HepG2 (cell line): ENCODE measurements at regions not wholly inside any gene's neighbourhood (a gene's known extent, or its start where the extent isn't known, plus 50 kb on each side); places are given as distances from the start of the nearest gene placed in this dataset.
A peak's percentile ranks its signal among the peaks of the same experiment; 100 is the strongest.

Source experiments
- ATAC-seq: fragments of 200-7000 bp; cut with Tn5 transposase; 3 replicates; pipeline ENCODE4 v1.9.1; 2020; ENCODE audit warnings: mild to moderate bottlenecking, moderate library complexity
- BruUV-seq: library from RNA; stranded (reverse); fragments of 400-500 nt; replicated peaks from 2 replicates; lab custom pipeline; 2021; lab: Mats Ljungman, UMichigan
- CTCF ChIA-PET: fragments of 300-600 bp; formaldehyde crosslinking; extraction: SDS; loops from one replicate; lab custom pipeline; 2021; ENCODE audit warnings: low total read pairs, inconsistent platforms, low intra/inter-chr PET ratio; lab: Yijun Ruan, JAX
- POLR2A ChIA-PET: fragments of 350-600 bp; sonication (Branson Sonifier 250); formaldehyde crosslinking; loops from one replicate; lab custom pipeline; 2020; ENCODE audit warnings: antibody characterized with exemption, inconsistent platforms; lab: Yijun Ruan, JAX
- DNase-seq: peaks from one replicate; pipeline ENCODE4 v3.0.0-alpha.2; 2015; ENCODE audit warnings: low spot score
- FAIRE-seq: peaks from 3 replicates; lab custom pipeline; 2011; peaks lifted over from hg19 to GRCh38; lab: Jason Lieb, UNC
- H2AFZ ChIP-seq: one replicate; pipeline ENCODE4 v1.6.1; 2011; ENCODE audit warnings: low read length, inconsistent platforms
- H3K27ac ChIP-seq: fragments of 300-600 bp; 3 replicates; pipeline ENCODE4 v1.8.0; 2011; ENCODE audit warnings: mixed run types, mild to moderate bottlenecking, mixed read lengths, low read length, inconsistent platforms; ENCODE audit not compliant: insufficient read depth; ENCODE audit errors: extremely low read length
- H3K27me3 ChIP-seq, 2 experiments: fragments of 200-600 bp in 1 of 2; 2 replicates in 1 of 2; 3 replicates in 1 of 2; pipeline versions ENCODE4 v1.6.0 to v1.8.0; 2011; ENCODE audit warnings: low read length in 2 of 2, mild to moderate bottlenecking in 2 of 2, moderate library complexity in 2 of 2, inconsistent platforms in 1 of 2; ENCODE audit not compliant: insufficient read depth in 2 of 2, control insufficient read depth in 1 of 2
- H3K36me3 ChIP-seq, 2 experiments: fragments of 200-600 bp in 1 of 2; replicated peaks in 1 of 2; 2 replicates in 1 of 2; 3 replicates in 1 of 2; pipeline versions ENCODE4 v1.5.1 to v1.8.0; 2011; ENCODE audit warnings: low read length in 2 of 2, inconsistent platforms in 1 of 2; ENCODE audit not compliant: insufficient read depth in 2 of 2, control insufficient read depth in 1 of 2
- H3K4me1 ChIP-seq: 2 replicates; pipeline ENCODE4 v1.5.1; 2012; ENCODE audit warnings: low read length, inconsistent platforms; ENCODE audit not compliant: insufficient read depth
- H3K4me2 ChIP-seq: 2 replicates; pipeline ENCODE4 v1.6.0; 2011; ENCODE audit warnings: low read depth, low read length, inconsistent platforms
- H3K4me3 ChIP-seq, 3 experiments: fragments of 200-600 bp in 1 of 3; sonication (generic), shearing (Covaris generic) in 1 of 3; replicated peaks in 1 of 3; 2 replicates each; pipeline ENCODE4 v1.5.1; 2011 to 2016; ENCODE audit warnings: low read length in 3 of 3, inconsistent platforms in 2 of 3, low read depth in 2 of 3, mild to moderate bottlenecking in 2 of 3, control low read depth in 1 of 3, mixed read lengths in 1 of 3; ENCODE audit not compliant: insufficient read depth in 1 of 3
- H3K79me2 ChIP-seq: one replicate; pipeline ENCODE4 v1.6.1; 2011; ENCODE audit warnings: low read length, inconsistent platforms; ENCODE audit not compliant: insufficient read depth
- H3K9ac ChIP-seq: 2 replicates; pipeline ENCODE4 v1.6.0; 2011; ENCODE audit warnings: mild to moderate bottlenecking, low read depth, low read length, inconsistent platforms; ENCODE audit not compliant: insufficient read depth
- H3K9me3 ChIP-seq: 2 replicates; pipeline ENCODE4 v1.5.1; 2012; ENCODE audit warnings: mild to moderate bottlenecking, low read length
- H4K20me1 ChIP-seq: 2 replicates; pipeline ENCODE4 v1.6.0; 2011; ENCODE audit warnings: inconsistent platforms, mild to moderate bottlenecking, low read length, moderate library complexity; ENCODE audit not compliant: insufficient read depth
- ATF7 ChIP-seq, 2 experiments: fragments of 450-650 bp in 1 of 2; sonication (generic) in 1 of 2; formaldehyde crosslinking in 1 of 2; IDR thresholded peaks; 2 replicates each; pipeline versions ENCODE4 v1.4.0 to v1.6.1; 2016 to 2020; ENCODE audit warnings: antibody characterized with exemption in 1 of 2, mild to moderate bottlenecking in 1 of 2, missing genetic modification reagents in 1 of 2
- MAFF ChIP-seq: IDR thresholded peaks from 2 replicates; pipeline ENCODE4 v1.6.1; 2011; ENCODE audit warnings: low read depth, low read length, improper control_type of control experiment
- MAFK ChIP-seq, 2 experiments: IDR thresholded peaks in 1 of 2; conservative IDR thresholded peaks in 1 of 2; 2 replicates each; pipeline ENCODE4 v1.6.1; 2011; ENCODE audit warnings: improper control_type of control experiment in 2 of 2, low read length in 2 of 2
- MTERF4 ChIP-seq: sonication (generic); formaldehyde crosslinking; IDR thresholded peaks from 2 replicates; pipeline ENCODE4 v1.8.0; 2023; ENCODE audit warnings: mild to moderate bottlenecking, missing genetic modification reagents
- PRDM10 ChIP-seq: sonication (generic); formaldehyde crosslinking; IDR thresholded peaks from 2 replicates; pipeline ENCODE4 v1.4.0; 2020; ENCODE audit warnings: low read depth, missing genetic modification reagents
- THAP8 ChIP-seq: sonication (generic); formaldehyde crosslinking; IDR thresholded peaks from 2 replicates; pipeline ENCODE4 v1.5.1; 2020; ENCODE audit warnings: missing genetic modification reagents, mild to moderate bottlenecking, borderline replicate concordance
- ZNF564 ChIP-seq: sonication (generic); formaldehyde crosslinking; IDR thresholded peaks from 2 replicates; pipeline ENCODE4 v1.8.1; 2023; ENCODE audit warnings: mild to moderate bottlenecking, missing genetic modification reagents
- ZNF703 ChIP-seq: sonication (generic); formaldehyde crosslinking; IDR thresholded peaks from 2 replicates; pipeline ENCODE4 v1.5.1; 2020; ENCODE audit warnings: missing genetic modification reagents, mild to moderate bottlenecking, moderate library complexity, borderline replicate concordance
- ZNF770 ChIP-seq: sonication (generic); formaldehyde crosslinking; IDR thresholded peaks from 2 replicates; pipeline ENCODE4 v1.5.0; 2020; ENCODE audit warnings: mild to moderate bottlenecking, missing genetic modification reagents
- WGBS: methylation state at CpG from one replicate; pipeline ENCODE4 v1.1.6; 2017; ENCODE audit warnings: low lambda C conversion rate; 5-methylcytosine and 5-hydroxymethylcytosine counted together
- in situ Hi-C: cut with HindIII; loops from 2 replicates; pipeline ENCODE4 v1.10.0; 2017; ENCODE audit warnings: low pct_unique_long_range_greater_than_20kb; ENCODE audit not compliant: extremely low pct_ligation_motif_present
- intact Hi-C: fragments of 100-400 bp; cut with micrococcal nuclease; formaldehyde crosslinking; loops from one replicate; pipeline ENCODE4 v1.10.0; 2022; ENCODE audit not compliant: unreplicated experiment

- TF ChIP-seq ATF7 (IDR thresholded peaks at IDR 0.05): no peak
- no peak for TF ChIP-seq ATF7 (CRISPR knock-in tag; IDR thresholded peaks at IDR 0.05)
- TF ChIP-seq, all 625 proteins: peak for 0
Measured at GRCh38 chr12:111222523-111222922, 146.4 kb downstream of the PHETA1 start (continued).

GRCh38 chr12:111222027-111222414, 146.9 kb downstream of the PHETA1 start:
- no TSS peak for BruUV-seq
- FAIRE-seq (no peak), DNase-seq (no peak), ATAC-seq (no peak)
- no peak overlapping the region for H3K9ac ChIP-seq
- POLR2A ChIA-PET: no interaction called here
- H3K36me3 ChIP-seq: no peaks in the 10 kb centered on the region
- intact Hi-C loops (no loop called here), in situ Hi-C loops (no loop called here)
- no peaks in the 10 kb centered on the region for H3K79me2 ChIP-seq
- H4K20me1 ChIP-seq: no peaks in the 10 kb centered on the region
- WGBS: 42% methylated on average over 6 of the region's 6 CpGs
- H3K4me1 ChIP-seq: no peaks in the 10 kb centered on the region
- no peak overlapping the region for H2AFZ ChIP-seq
- H3K4me3 ChIP-seq: no peak overlapping the region
- TF ChIP-seq MAFK (conservative IDR thresholded peaks at IDR 0.05 in 1 of 2, IDR thresholded peaks at IDR 0.05 in 1 of 2; ENCODE audit: low read length in 2 of 2) (peak; percentile 77 to 94), PRDM10 (CRISPR knock-in tag) (no peak), MTERF4 (no peak), ZNF564 (CRISPR knock-in tag) (no peak), ZNF703 (CRISPR knock-in tag) (no peak), MAFF (peak; percentile 91), THAP8 (CRISPR knock-in tag) (no peak), ZNF770 (no peak)
- TF ChIP-seq, all 625 proteins: peak for 2
- H3K27me3 ChIP-seq: peaks cover 0 to 15% of the 10 kb centered on the region in 2 experiments; a peak in 1 of 5 replicates
- no peak overlapping the region for H3K27ac ChIP-seq
- CTCF ChIA-PET: no interaction called here
- no peak overlapping the region for H3K4me2 ChIP-seq
- H3K9me3 ChIP-seq: no peaks in the 10 kb centered on the region
